HTR-8/SVneo (cell line): ENCODE measurements at regions not wholly inside any gene's neighbourhood (a gene's known extent, or its start where the extent isn't known, plus 50 kb on each side); places are given as distances from the start of the nearest gene placed in this dataset.

Source experiments
- DNase-seq: peaks from one replicate; pipeline ENCODE4 v3.0.0; 2011; ENCODE audit warnings: low spot score, mixed read lengths; ENCODE audit not compliant: insufficient read length
- FAIRE-seq: peaks from 2 replicates; lab custom pipeline; 2011; peaks lifted over from hg19 to GRCh38; lab: Jason Lieb, UNC

- DNase-seq (no peak), FAIRE-seq (no peak)
Measured at GRCh38 chr2:216911886-216912285, 52.0 kb upstream of the TNP1 start.

DNA sequence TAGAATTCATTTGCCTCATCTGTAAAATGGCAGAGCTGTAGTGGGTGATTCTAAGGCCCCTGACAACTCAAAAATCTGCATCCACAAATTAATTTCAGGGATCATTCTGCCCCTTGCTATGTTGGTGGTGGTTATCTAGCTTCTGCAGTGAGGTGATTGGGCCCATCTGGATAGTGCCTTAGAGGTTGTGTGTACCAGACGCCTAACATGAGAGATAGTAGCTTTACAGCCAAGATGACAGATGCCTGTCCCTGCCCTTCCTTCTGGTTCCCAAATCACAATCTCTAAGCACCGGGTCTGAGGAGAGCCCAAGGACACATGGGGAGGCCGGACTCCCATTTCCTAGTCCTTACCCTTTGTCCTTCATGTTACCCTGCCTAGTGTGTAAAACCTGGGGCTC lies 51.1 kb upstream of the TNP1 start:
- no peak for FAIRE-seq
- DNase-seq: no peak

DNA sequence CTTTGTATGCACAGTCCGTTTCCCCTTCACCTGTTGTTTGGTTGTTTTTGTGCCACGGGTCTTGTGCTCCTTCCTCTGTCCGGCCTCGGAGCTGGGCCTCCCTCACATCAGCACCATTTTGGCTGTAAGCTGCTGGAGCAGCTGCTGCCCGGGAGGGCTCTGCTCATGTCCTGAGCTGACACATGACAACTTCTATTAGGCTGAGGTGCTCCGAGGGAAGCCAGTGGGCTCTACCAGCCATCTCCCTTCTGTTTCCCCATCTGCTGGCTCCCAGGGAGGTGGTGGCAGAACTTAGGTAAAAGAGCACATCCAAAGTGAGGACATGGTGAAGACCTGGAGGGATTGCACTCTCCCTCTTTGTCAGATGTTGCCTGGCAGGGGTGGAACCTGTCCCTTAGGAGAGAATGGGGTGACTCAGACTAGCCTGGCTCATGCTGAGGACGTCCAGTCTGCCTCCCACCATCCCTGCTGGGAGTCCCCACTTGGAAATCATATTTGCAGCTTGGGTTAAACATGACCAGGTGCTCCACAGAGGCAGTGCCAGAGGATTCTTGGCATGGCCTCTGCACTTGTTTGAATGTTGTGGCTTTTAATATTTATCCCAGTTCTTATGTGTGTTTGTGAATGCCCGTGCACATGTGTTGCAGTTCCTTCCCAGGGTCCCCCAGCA lies 49.8 kb upstream of the TNP1 start:
- peak; percentile 60 for FAIRE-seq
- DNase-seq: no peak
